ENCODE measurements at regions not wholly inside any gene's neighbourhood (a gene's known extent, or its start where the extent isn't known, plus 50 kb on each side); places are given as distances from the start of the nearest gene placed in this dataset.
A peak's percentile ranks its signal among the peaks of the same experiment; 100 is the strongest.
"Not testable (repeated sequence)": the region's sequence is repeated elsewhere in the genome, so short reads cannot be mapped to it uniquely, and the experiment has no call there.

GRCh38 chr16:14384745-14385144 is 245.3 kb downstream of the PARN start:
- no peak for DNase-seq

DNA sequence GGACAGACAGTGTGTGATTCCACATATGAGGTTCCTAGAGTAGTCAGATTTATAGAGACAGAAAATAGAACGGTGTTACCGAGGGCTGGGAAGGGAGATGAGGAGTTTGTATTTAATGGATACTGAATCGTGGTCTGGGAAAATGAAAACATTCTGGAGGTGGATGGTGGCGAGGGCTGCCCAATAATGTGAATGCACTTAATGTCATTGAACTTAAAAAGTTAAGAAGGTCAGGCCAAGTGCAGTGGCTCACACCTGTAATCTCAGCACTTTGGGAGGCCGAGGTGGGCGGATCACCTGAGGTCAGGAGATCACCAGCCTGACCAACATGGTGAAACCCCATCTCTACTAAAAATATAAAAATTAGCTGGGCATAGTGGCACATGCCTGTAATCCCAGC is 246.2 kb downstream of the PARN start:
- not testable (repeated sequence) for DNase-seq

DNA sequence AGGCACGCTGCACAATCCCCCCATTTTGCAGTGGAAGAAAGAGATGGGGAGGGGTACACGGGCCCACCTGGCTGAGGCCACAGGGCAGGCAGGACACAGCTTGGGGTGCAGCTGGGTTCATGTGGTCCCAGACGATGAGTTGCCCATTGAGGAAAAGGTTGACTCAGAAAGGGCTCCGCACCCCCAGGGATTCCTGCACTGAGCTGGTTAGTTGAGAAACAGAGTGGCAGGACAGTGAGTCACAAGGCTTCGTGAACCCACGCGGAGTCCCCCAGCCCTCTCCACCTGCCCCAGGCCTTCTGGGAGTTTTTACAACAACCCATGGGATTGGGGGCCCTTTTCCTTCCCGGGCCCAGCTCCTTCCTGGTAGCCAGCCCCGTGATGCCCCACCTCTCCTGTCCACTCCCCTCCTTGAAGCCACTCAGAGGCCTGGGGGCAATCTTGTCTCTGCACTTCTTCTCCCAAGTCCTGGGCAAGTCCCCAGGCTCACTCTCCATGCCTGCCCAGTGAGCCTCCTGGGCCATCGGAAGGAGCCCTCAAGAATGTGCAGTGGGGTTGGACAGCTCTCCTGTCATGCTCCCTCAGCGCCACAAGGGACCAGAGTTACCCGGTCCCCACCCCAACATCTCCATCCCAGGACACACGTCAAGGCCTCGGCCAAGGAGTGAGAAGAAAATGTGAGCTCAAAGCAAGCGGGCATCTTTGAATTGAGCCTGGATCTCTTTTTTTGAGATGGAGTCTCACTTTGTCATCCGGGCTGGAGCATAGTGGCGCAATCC is 251.2 kb downstream of the PARN start:
- peak; percentile 69 for DNase-seq

DNA sequence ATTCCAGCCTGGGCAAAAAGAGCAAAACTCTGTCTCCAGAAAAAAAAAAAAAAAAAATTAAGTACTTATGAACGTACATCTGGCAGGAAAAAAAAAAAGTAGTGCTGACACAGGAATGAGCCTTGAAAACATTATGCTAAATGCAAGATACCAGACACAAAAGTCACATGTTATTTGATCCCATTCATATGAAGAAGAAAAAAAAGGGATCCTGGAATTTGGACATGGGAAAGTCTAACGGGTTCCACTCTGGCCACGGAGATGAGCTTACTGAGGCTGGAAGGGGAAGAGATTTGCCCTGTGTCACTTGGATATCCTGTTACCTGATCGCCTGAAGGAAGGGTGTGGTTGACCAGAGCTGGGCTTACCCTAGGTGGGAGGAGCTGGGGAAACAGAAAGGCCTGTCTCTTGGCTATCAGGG is 251.9 kb downstream of the PARN start:
- peak; percentile 78 for DNase-seq

DNA sequence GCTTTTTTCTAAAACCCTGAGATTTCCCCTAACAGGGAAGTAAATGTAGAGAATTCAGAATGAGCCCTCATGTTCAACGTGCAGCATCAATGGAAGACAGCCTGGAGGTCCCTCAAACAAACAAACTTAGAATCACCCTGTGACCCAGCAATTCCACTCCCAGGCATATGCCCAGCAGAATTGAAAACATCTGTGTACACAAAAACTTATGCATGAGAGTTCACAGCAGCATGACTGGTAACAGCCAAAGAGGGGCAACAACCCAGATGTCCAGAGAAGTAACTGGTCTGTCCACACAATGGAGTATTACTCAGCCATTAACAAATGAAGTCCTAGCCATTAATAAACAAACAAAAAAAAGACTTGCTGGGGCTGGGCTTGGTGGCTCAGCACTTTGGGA is 252.7 kb downstream of the PARN start:
- DNase-seq, result peak; percentile 37

DNA sequence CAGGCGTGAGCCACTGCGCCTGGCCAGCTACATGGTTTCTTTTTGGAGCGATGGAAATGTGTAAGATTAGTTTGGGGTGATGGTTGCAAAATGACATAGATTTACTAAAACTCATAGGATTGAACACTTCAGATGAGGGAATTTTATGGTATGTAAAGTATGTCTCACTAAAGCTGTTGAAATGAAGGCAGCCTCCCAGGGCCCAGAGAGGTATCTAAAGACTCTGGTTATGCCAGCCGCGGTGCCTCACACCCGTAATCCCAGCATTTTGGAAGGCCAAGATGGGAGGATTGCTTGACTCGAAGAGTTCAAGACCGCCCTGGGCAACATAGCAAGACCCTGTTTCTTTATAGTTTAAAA is 254.9 kb downstream of the PARN start:
- peak; percentile 20 for DNase-seq

- no peak for DNase-seq
Measured at GRCh38 chr16:14374451-14375131, 255.5 kb downstream of the PARN start.

DNA sequence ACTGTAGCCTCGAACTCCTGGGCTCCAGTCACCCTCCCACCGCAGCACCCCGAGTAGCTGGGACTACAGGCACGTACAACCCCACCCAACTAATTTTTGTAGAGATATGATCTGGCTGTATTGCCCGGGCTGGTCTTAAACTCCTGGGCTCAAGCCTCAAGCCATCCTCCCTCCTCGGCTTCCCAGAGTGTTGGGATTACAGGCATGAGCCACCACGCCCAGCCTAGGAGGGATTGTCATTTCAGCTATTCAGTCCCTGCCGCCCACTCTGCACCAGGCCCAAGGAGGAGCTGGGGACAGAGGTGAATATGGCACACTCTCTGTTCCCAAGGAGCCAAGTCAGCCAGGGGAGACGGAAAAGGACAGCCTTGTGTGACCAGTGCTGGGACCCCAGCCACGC is 256.2 kb downstream of the PARN start:
- DNase-seq, result no peak

DNA sequence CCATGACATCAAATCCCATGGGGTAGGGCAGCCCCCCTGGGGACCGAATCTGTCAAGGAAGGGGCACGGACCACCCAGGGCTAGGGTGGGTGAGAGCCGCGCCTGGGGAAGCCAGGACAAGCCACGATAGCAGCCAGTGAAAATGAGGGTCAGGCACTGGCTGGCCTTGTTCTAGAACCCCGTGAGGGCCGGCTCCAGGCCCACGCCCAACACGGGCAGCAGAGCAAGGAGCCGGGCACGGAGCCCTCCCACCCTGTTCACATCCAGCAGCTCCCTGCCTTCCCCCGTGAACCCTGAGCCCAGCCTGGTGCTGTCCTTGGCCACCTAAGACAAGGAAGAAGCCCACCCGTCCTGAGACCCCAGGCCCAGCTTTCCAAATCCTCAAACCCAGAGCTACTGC is 256.7 kb downstream of the PARN start:
- DNase-seq, result no peak

GRCh38 chr16:14372471-14372870 is 257.6 kb downstream of the PARN start:
- no peak for DNase-seq

- DNase-seq, result no peak
Measured at GRCh38 chr16:14371778-14372431, 258.2 kb downstream of the PARN start.

GRCh38 chr16:14370736-14371234 is 259.3 kb downstream of the PARN start:
- no peak for DNase-seq

GRCh38 chr16:14369734-14370598 is 260.1 kb downstream of the PARN start:
- DNase-seq, result no peak

DNA sequence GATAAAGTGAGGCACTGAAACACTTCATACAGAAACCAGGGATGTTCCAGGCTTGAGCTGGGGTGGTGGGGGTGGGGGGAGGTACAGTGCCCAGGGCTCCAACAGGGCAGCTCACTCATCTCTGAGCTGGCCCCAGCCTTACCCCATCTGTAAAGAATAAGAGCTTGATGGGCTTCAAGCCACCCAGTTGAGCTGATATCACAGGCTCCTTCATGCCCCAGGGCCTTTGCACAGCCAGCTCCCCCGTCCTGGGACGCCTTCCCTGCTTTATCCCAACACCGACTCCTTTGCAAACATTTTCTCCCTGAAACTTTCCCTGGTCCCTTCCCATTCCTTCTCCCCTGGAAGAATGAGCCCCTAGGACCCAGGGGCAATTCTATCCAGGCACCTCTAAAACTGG is 261.7 kb downstream of the PARN start:
- no peak for DNase-seq

DNA sequence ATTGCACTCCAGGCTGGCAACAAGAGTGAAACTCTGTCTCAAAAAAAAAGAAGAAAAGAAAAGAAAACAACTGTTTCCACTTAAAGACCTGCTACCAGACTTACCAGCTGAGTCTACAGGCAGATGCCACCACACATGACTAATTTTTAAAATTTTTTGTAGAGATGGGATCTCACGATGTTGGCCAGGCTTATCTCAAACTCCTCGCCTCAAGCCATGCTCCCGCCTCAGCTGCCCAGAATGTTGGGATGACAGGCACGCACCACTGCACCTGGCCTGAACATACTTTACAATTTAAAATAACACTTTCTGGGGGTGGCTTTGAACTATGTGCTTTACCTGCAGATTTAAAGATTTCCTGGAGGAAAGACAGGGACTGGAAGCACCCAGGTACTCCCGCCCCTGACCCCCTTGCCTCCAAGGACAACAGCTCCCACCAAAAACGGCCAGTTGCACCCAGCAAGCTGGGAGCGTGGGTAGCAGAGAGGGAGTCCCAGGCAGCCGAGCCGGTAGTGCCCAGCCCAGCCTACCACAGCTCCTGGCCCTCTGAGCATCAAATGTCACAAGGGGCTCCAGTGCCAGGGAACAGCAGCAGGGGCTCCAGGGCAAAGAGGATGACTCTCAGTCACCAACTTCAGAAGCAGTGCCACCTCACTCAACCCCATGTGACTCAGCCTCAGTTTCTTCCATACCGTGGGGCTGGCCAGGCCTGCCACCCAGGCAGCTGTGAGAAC is 262.9 kb downstream of the PARN start:
- no peak for DNase-seq

- DNase-seq, result no peak
Measured at GRCh38 chr16:14366447-14366846, 263.6 kb downstream of the PARN start.

DNA sequence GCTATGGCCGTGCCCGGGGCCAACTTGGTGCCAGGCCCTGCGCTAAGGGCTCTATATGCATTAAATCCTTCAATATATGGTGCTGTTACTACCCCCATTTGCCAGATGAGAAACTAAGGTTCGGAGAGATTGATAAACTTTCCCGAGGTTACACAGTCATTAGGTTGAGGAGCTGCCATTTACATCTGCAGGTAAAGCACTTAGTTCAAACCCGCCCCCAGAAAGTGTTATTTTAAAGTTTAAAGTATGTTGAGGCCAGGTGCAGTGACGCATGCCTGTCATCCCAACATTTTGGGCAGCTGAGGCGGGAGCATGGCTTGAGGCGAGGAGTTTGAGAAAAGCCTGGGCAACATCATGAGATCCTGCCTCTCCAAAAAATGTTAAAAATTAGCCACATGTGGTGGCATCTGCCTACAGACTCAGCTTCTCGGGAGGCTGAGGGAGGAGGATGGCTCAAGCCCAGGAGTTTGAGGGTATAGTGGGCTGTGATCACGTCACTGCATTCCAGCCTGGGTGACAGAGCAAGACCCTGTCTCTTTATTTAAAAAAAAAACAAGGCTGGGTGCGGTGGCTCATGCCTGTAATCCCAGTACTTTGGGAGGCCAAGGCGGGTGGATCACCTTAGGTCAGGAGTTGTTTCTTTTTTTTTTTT is 264.7 kb downstream of the PARN start:
- DNase-seq, result no peak

GRCh38 chr16:14364386-14365199 is 265.5 kb downstream of the PARN start:
- no peak for DNase-seq

GRCh38 chr16:14364112-14364385 is 266.0 kb downstream of the PARN start:
- no peak for DNase-seq

DNA sequence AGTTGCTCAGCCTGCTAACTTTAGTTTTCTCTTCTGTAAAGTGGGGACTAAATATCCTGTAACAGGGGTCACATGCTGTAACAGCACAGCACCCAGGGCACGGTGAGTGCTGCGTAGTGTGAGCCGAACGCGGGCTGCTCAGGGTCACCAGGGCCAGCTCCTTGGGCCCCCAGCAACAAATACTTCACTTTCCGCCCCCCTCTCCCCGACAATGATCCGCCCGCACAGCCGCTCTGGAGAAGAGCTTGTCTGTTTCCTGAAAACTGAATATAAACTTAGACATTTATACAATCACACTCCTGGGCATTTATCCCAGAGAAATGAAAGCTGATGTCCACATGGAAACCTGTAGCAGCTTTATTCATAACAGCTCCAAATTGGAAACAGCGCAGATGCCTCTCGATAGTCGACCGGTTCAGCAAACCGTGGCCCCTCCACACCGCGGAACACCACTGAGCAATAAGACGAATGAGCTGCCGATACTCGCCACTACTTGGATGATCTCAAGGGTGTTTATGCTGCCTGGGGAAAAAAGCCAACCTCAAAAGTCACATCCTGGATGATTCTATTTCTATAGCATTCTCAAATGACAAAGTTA is 267.2 kb downstream of the PARN start:
- DNase-seq, result peak; percentile 33
